Trophoblast cell (in vitro differentiated cells and primary cell): ENCODE measurements at regions not wholly inside any gene's neighbourhood (a gene's known extent, or its start where the extent isn't known, plus 50 kb on each side); places are given as distances from the start of the nearest gene placed in this dataset.

Experiments
- DNase-seq, 2 donors: peaks; one replicate each; pipeline ENCODE4 v3.0.0-alpha.2; 2016
- H2AFZ ChIP-seq: 2 replicates; pipeline ENCODE4 v1.6.1; 2013; ENCODE audit warnings: low read length, moderate library complexity, mild to moderate bottlenecking; ENCODE audit not compliant: insufficient read depth, poor library complexity
- H2AK5ac ChIP-seq: 2 replicates; pipeline ENCODE4 v1.6.1; 2013; ENCODE audit warnings: mild to moderate bottlenecking, low read length
- H2BK120ac ChIP-seq: 2 replicates; pipeline ENCODE4 v1.6.1; 2013; ENCODE audit warnings: low read length, mild to moderate bottlenecking, moderate library complexity; ENCODE audit not compliant: insufficient read depth, poor library complexity
- H2BK12ac ChIP-seq: 2 replicates; pipeline ENCODE4 v1.6.1; 2013; ENCODE audit warnings: mild to moderate bottlenecking, low read length, moderate library complexity
- H2BK5ac ChIP-seq: 2 replicates; pipeline ENCODE4 v1.6.1; 2013; ENCODE audit warnings: low read length, low read depth, moderate library complexity, mild to moderate bottlenecking; ENCODE audit not compliant: poor library complexity
- H3K14ac ChIP-seq: 2 replicates; pipeline ENCODE4 v1.6.1; 2013; ENCODE audit warnings: mild to moderate bottlenecking, low read length
- H3K18ac ChIP-seq: 2 replicates; pipeline ENCODE4 v1.6.1; 2013; ENCODE audit warnings: mild to moderate bottlenecking, low read length
- H3K23ac ChIP-seq: 2 replicates; pipeline ENCODE4 v1.6.1; 2013; ENCODE audit warnings: low read length
- H3K27ac ChIP-seq: 2 replicates; pipeline ENCODE4 v1.5.1; 2013; ENCODE audit warnings: low read depth, mild to moderate bottlenecking, inconsistent platforms, low read length, moderate library complexity
- H3K27me3 ChIP-seq: 2 replicates; pipeline ENCODE4 v1.6.1; 2013; ENCODE audit warnings: inconsistent platforms, mild to moderate bottlenecking, low read length, moderate library complexity; ENCODE audit not compliant: insufficient read depth
- H3K36me3 ChIP-seq, 2 experiments: 1 replicate in 1 of 2; 2 replicates in 1 of 2; pipeline ENCODE4 v1.6.1; 2013; ENCODE audit warnings: low read length in 2 of 2, mild to moderate bottlenecking in 2 of 2, moderate library complexity in 1 of 2; ENCODE audit not compliant: insufficient read depth in 2 of 2, control insufficient read depth in 1 of 2
- H3K4ac ChIP-seq: 2 replicates; pipeline ENCODE4 v1.6.1; 2013; ENCODE audit warnings: low read depth, mild to moderate bottlenecking, low read length, moderate library complexity
- H3K4me1 ChIP-seq, 2 experiments: 1 replicate in 1 of 2; 2 replicates in 1 of 2; pipeline ENCODE4 v1.6.1; 2013; ENCODE audit warnings: low read length in 2 of 2, mild to moderate bottlenecking in 2 of 2, moderate library complexity in 1 of 2; ENCODE audit not compliant: insufficient read depth in 2 of 2, control insufficient read depth in 1 of 2
- H3K4me2 ChIP-seq: 2 replicates; pipeline ENCODE4 v1.6.1; 2013; ENCODE audit warnings: inconsistent platforms, mild to moderate bottlenecking, low read length, moderate library complexity
- H3K4me3 ChIP-seq: 2 replicates; pipeline ENCODE4 v1.5.1; 2013; ENCODE audit warnings: mild to moderate bottlenecking, low read depth, low read length, inconsistent platforms
- H3K79me1 ChIP-seq: one replicate; pipeline ENCODE4 v1.6.1; 2013; ENCODE audit warnings: low read length
- H3K79me2 ChIP-seq: 2 replicates; pipeline ENCODE4 v1.6.1; 2013; ENCODE audit warnings: low read length, mild to moderate bottlenecking; ENCODE audit not compliant: control insufficient read depth, insufficient read depth, poor library complexity
- H3K9ac ChIP-seq: 2 replicates; pipeline ENCODE4 v1.6.1; 2013; ENCODE audit warnings: mild to moderate bottlenecking, low read length
- H3K9me3 ChIP-seq: 2 replicates; pipeline ENCODE4 v1.6.1; 2013; ENCODE audit warnings: low read depth, mild to moderate bottlenecking, control low read depth, inconsistent platforms, low read length; ENCODE audit not compliant: insufficient read depth
- H4K12ac ChIP-seq: 2 replicates; pipeline ENCODE4 v1.6.1; 2013; ENCODE audit warnings: low read depth, mild to moderate bottlenecking, low read length, moderate library complexity
- H4K8ac ChIP-seq: 2 replicates; pipeline ENCODE4 v1.6.1; 2013; ENCODE audit warnings: low read depth, mild to moderate bottlenecking, low read length, moderate library complexity
- H4K91ac ChIP-seq: one replicate; pipeline ENCODE4 v1.6.1; 2013; ENCODE audit warnings: low read depth, mild to moderate bottlenecking, low read length, moderate library complexity
- WGBS: extraction: QIAGEN DNeasy Blood & Tissue Kit; methylation state at CpG from one replicate; pipeline ENCODE4 v1.1.7; 2013; ENCODE audit warnings: missing lambda C conversion rate; ENCODE audit not compliant: insufficient read length, insufficient coverage; ENCODE audit errors: extremely low coverage; 5-methylcytosine and 5-hydroxymethylcytosine counted together

DNA sequence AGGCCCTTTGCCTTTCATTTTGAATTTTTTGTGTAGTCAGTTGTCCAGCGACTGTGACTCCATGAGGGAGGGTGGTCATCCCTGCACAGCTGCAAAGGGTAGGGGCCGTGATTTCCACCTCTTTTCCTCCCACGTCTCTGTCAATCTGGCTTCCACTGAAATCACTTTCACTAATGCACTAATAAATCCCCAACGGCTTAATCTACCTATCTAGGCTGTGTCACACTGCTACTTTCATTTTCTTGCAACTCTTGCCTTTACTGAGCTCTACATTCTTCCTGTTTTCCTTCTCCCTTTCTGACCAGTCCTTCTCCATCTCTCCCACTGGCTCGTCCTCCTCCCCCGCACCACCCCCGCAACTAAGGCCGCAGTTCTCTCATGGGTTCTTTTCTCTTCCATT lies 212.3 kb upstream of the FOXN3 start:
- H3K18ac ChIP-seq: no peak overlapping the region
- H2BK12ac ChIP-seq: no peak overlapping the region
- WGBS: no CpG with 5 or more reads among the region's 8 CpGs
- no peaks in the 10 kb centered on the region for H3K27me3 ChIP-seq
- no peak overlapping the region for H4K91ac ChIP-seq
- H3K27ac ChIP-seq: no peak overlapping the region
- no peak overlapping the region for H4K8ac ChIP-seq
- no peak overlapping the region for H3K9ac ChIP-seq
- H3K4ac ChIP-seq: no peak overlapping the region
- no peak overlapping the region for H3K23ac ChIP-seq
- H3K79me1 ChIP-seq: no peaks in the 10 kb centered on the region
- no peak overlapping the region for H2AFZ ChIP-seq
- H4K12ac ChIP-seq: no peak overlapping the region
- no peak overlapping the region for H2AK5ac ChIP-seq
- no peaks in the 10 kb centered on the region for H3K36me3 ChIP-seq
- no peak overlapping the region for H2BK120ac ChIP-seq
- peaks cover 0 to 5% of the 10 kb centered on the region in 2 experiments for H3K4me1 ChIP-seq
- H3K4me2 ChIP-seq: no peak overlapping the region
- no peaks in the 10 kb centered on the region for H3K79me2 ChIP-seq
- no peak overlapping the region for H3K14ac ChIP-seq
- no peaks in the 10 kb centered on the region for H3K9me3 ChIP-seq
- H2BK5ac ChIP-seq: no peak overlapping the region
- no peak overlapping the region for H3K4me3 ChIP-seq
- DNase-seq: no peak

DNA sequence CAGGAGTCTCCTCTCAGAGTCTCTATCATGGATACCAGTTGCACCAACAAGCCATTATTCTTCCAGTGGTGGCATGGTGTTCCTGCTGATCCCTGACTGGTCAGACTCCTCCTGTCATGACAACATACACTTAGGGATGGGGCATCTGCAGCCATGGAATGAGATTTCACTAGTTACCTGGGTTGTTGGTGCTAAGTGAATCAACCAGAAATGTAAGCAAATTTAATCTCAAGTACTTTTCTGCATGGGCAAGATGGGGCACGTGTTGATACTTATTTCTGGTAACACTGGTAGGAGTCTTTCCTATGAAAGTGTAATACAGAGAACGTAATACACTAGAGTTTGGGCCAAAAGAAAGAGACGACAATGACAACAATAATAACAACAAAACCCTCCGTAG lies 211.5 kb upstream of the FOXN3 start:
- Histone ChIP-seq H3K4me1 (peaks cover 0 to 5% of the 10 kb centered on the region in 2 experiments), H2BK120ac (no peak overlapping the region), H4K91ac (no peak overlapping the region), H3K36me3 (no peaks in the 10 kb centered on the region), H3K4me2 (no peak overlapping the region), H3K79me2 (no peaks in the 10 kb centered on the region), H3K18ac (no peak overlapping the region), H2AFZ (no peak overlapping the region), H3K4ac (no peak overlapping the region), H2BK12ac (no peak overlapping the region), H3K27ac (no peak overlapping the region), H3K79me1 (no peaks in the 10 kb centered on the region), H3K9ac (no peak overlapping the region), H3K27me3 (no peaks in the 10 kb centered on the region), H3K14ac (no peak overlapping the region), H3K23ac (no peak overlapping the region), H2AK5ac (no peak overlapping the region), H3K4me3 (no peak overlapping the region), H4K12ac (no peak overlapping the region), H3K9me3 (no peaks in the 10 kb centered on the region), H4K8ac (no peak overlapping the region), H2BK5ac (no peak overlapping the region)
- no peak for DNase-seq
- WGBS: no CpG with 5 or more reads among the region's 4 CpGs

DNA sequence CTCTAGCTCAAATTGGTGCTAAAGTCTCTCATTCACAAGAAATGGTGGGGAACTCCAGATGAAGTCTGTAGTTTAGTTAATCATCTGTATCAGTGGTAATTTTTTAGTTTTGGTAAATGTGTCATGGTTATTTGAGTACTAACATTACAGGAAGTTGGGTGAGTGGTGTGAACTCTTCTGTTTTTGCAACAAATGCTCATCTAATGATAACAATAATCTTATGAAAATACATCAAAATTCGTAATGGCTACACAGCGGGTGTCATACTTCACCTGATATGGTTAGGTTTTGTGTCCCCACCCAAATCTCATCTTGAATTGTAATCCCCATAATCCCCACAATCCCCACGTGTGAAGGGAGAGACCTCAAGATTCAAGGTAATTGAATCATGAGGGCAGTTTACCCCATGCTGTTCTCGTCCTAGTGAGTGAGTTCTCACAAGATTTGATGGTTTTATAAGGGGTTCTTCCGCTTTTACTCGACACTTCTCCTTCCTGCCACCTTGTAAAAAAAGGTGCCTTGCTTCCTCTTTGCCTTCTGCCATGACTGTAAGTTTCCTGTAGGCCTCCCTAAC lies 209.3 kb upstream of the FOXN3 start:
- Histone ChIP-seq H3K4me1 (peaks cover 0 to 5% of the 10 kb centered on the region in 2 experiments), H4K8ac (no peak overlapping the region), H3K4me3 (no peak overlapping the region), H3K9ac (no peak overlapping the region), H3K14ac (no peak overlapping the region), H3K9me3 (no peaks in the 10 kb centered on the region), H3K4ac (no peak overlapping the region), H2AK5ac (no peak overlapping the region), H3K27ac (no peak overlapping the region), H2BK120ac (no peak overlapping the region), H4K12ac (no peak overlapping the region), H3K4me2 (no peak overlapping the region), H3K79me1 (no peaks in the 10 kb centered on the region), H2BK5ac (no peak overlapping the region), H3K36me3 (no peaks in the 10 kb centered on the region), H2BK12ac (no peak overlapping the region), H2AFZ (no peak overlapping the region), H3K79me2 (no peaks in the 10 kb centered on the region), H3K18ac (no peak overlapping the region), H4K91ac (no peak overlapping the region), H3K23ac (no peak overlapping the region), H3K27me3 (no peaks in the 10 kb centered on the region)
- WGBS: no CpG with 5 or more reads among the region's 6 CpGs
- DNase-seq: no peak

DNA sequence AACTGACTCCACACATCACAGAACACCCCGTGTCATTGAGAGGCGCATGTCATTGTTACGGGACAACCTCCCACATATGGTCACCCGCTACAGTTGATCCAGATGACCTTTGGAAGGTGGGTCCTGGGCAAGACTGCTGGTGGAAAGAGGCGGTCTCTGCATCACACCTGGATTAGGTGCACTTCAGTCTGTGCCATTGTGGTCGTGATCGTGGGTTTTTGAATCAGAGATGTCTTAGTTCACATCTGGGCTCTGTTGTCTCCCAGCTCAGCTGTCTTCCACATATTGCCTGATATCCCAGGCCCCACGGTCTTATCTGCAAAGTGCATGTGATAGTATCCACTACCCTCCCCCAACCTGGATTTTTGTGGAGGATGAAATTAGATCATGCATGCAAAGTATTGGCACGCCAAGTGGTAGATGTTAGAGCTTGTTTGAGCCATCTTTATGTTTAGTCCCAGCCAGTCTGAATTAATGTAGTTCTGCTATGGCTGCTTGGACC lies 208.7 kb upstream of the FOXN3 start:
- Histone ChIP-seq H2BK12ac (no peak overlapping the region), H2BK120ac (no peak overlapping the region), H3K23ac (no peak overlapping the region), H3K18ac (no peak overlapping the region), H3K36me3 (no peaks in the 10 kb centered on the region), H3K27ac (no peak overlapping the region), H3K4me1 (peaks cover 0 to 5% of the 10 kb centered on the region in 2 experiments), H3K9ac (no peak overlapping the region), H3K4me2 (no peak overlapping the region), H4K12ac (no peak overlapping the region), H2AFZ (no peak overlapping the region), H3K4ac (no peak overlapping the region), H3K79me2 (no peaks in the 10 kb centered on the region), H4K8ac (no peak overlapping the region), H2AK5ac (no peak overlapping the region), H3K27me3 (no peaks in the 10 kb centered on the region), H2BK5ac (no peak overlapping the region), H4K91ac (no peak overlapping the region), H3K9me3 (no peaks in the 10 kb centered on the region), H3K79me1 (no peaks in the 10 kb centered on the region), H3K14ac (no peak overlapping the region), H3K4me3 (no peak overlapping the region)
- WGBS: no CpG with 5 or more reads among the region's 9 CpGs
- DNase-seq: no peak
